Liver (tissue), 8 donors: ENCODE measurements at regions not wholly inside any gene's neighbourhood (a gene's known extent, or its start where the extent isn't known, plus 50 kb on each side); places are given as distances from the start of the nearest gene placed in this dataset.

Source experiments
- DNase-seq: peaks from one replicate; pipeline ENCODE4 v3.0.0-alpha.2; 2017; ENCODE audit warnings: low spot score
- H3K27ac ChIP-seq, 2 donors: one replicate each; pipeline ENCODE4 v1.7.0; 2013; ENCODE audit warnings: inconsistent platforms in 2 of 2, low read length in 2 of 2, control low read depth in 1 of 2, low read depth in 1 of 2, mild to moderate bottlenecking in 1 of 2
- H3K27me3 ChIP-seq, 4 donors: one replicate each; pipeline versions ENCODE4 v1.6.1 to v1.7.0; 2013; ENCODE audit warnings: low read length in 3 of 4, inconsistent platforms in 1 of 4, mild to moderate bottlenecking in 1 of 4, moderate library complexity in 1 of 4; ENCODE audit not compliant: control insufficient read depth in 4 of 4, insufficient read depth in 4 of 4
- H3K36me3 ChIP-seq, 4 donors: one replicate each; pipeline versions ENCODE4 v1.6.1 to v1.7.0; 2013; ENCODE audit warnings: low read length in 3 of 4, mild to moderate bottlenecking in 3 of 4, low read depth in 1 of 4, moderate library complexity in 1 of 4; ENCODE audit not compliant: control insufficient read depth in 4 of 4, insufficient read depth in 3 of 4
- H3K4me1 ChIP-seq, 4 donors: one replicate each; pipeline versions ENCODE4 v1.6.1 to v1.7.0; 2013; ENCODE audit warnings: low read length in 3 of 4, mild to moderate bottlenecking in 3 of 4, moderate library complexity in 1 of 4; ENCODE audit not compliant: control insufficient read depth in 4 of 4, insufficient read depth in 4 of 4
- H3K4me3 ChIP-seq, 3 donors: one replicate each; pipeline versions ENCODE4 v1.6.1 to v1.7.0; 2013; ENCODE audit warnings: low read length in 3 of 3, control low read depth in 1 of 3, low read depth in 1 of 3, mild to moderate bottlenecking in 1 of 3
- H3K9ac ChIP-seq, 2 donors: one replicate each; pipeline ENCODE4 v1.7.0; 2013; ENCODE audit warnings: low read length in 2 of 2, mild to moderate bottlenecking in 2 of 2, moderate library complexity in 2 of 2, control low read depth in 1 of 2, low read depth in 1 of 2
- H3K9me3 ChIP-seq, 4 donors: one replicate each; pipeline versions ENCODE4 v1.6.1 to v1.7.0; 2013; ENCODE audit warnings: low read length in 3 of 4; ENCODE audit not compliant: control insufficient read depth in 4 of 4
- EGR1 ChIP-seq, 2 donors: IDR thresholded peaks; 2 replicates each; pipeline ENCODE4 v1.6.1; 2016 to 2018; ENCODE audit warnings: antibody characterized with exemption in 2 of 2, low read depth in 2 of 2
- FOXA1 ChIP-seq: IDR thresholded peaks from 2 replicates; pipeline ENCODE4 v1.6.1; 2016; ENCODE audit warnings: antibody characterized with exemption
- FOXA2 ChIP-seq: IDR thresholded peaks from 2 replicates; pipeline ENCODE4 v1.6.1; 2016; ENCODE audit warnings: antibody characterized with exemption
- GABPA ChIP-seq, 2 donors: IDR thresholded peaks in 1 of 2; conservative IDR thresholded peaks in 1 of 2; 2 replicates each; pipeline ENCODE4 v1.6.1; 2016; ENCODE audit warnings: antibody characterized with exemption in 2 of 2, mild to moderate bottlenecking in 1 of 2, moderate library complexity in 1 of 2
- HNF4A ChIP-seq, 2 donors: conservative IDR thresholded peaks; 2 replicates each; pipeline ENCODE4 v1.6.1; 2016; ENCODE audit warnings: antibody characterized with exemption in 2 of 2, mild to moderate bottlenecking in 2 of 2
- JUND ChIP-seq, 2 donors: IDR thresholded peaks; 2 replicates each; pipeline ENCODE4 v1.6.1; 2016; ENCODE audit warnings: antibody characterized with exemption in 2 of 2
- NR2F2 ChIP-seq: IDR thresholded peaks from 2 replicates; pipeline ENCODE4 v1.6.1; 2016; ENCODE audit warnings: antibody characterized with exemption
- RXRA ChIP-seq, 2 donors: IDR thresholded peaks; 2 replicates each; pipeline ENCODE4 v1.6.1; 2017 to 2018; ENCODE audit warnings: antibody characterized with exemption in 2 of 2, mild to moderate bottlenecking in 1 of 2
- YY1 ChIP-seq: IDR thresholded peaks from 2 replicates; pipeline ENCODE4 v1.6.1; 2016; ENCODE audit warnings: antibody characterized with exemption, mild to moderate bottlenecking
- ZBTB33 ChIP-seq: IDR thresholded peaks from 2 replicates; pipeline ENCODE4 v1.6.1; 2016; ENCODE audit warnings: antibody characterized with exemption
- WGBS: extraction: QIAGEN DNeasy Blood & Tissue Kit; methylation state at CpG from one replicate; pipeline ENCODE4 v1.1.7; 2013; 5-methylcytosine and 5-hydroxymethylcytosine counted together
- TF ChIP-seq, protein P1 (sequence below): IDR thresholded peaks from 2 replicates; pipeline ENCODE4 v1.6.1; 2016; ENCODE audit warnings: antibody characterized with exemption
- TF ChIP-seq, protein P2 (sequence below): fragments of 150-350 bp; IDR thresholded peaks from 2 replicates; pipeline ENCODE4 v1.5.1; 2017; ENCODE audit warnings: improper control_type of control experiment, low read depth, low read length; ENCODE audit not compliant: missing input control
- donor health status: healthy.
- donor health status: healthy.
- donor health status: healthy.
- donor health status: healthy.
- donor health status: healthy.

- Histone ChIP-seq H3K27me3 (no peaks in the 10 kb centered on the region), H3K36me3 (no peaks in the 10 kb centered on the region), H3K4me3 (no peak overlapping the region), H3K4me1 (no peaks in the 10 kb centered on the region), H3K27ac (no peak overlapping the region), H3K9ac (no peak overlapping the region), H3K9me3 (no peaks in the 10 kb centered on the region)
- TF ChIP-seq ZBTB33 (no peak), JUND (IDR thresholded peaks at IDR 0.05) (no peak), GABPA (IDR thresholded peaks at IDR 0.05 in 1 of 2, conservative IDR thresholded peaks at IDR 0.05 in 1 of 2) (no peak), YY1 (no peak), HNF4A (conservative IDR thresholded peaks at IDR 0.05) (no peak), FOXA1 (no peak), FOXA2 (no peak), NR2F2 (no peak), RXRA (IDR thresholded peaks at IDR 0.05) (no peak), EGR1 (IDR thresholded peaks at IDR 0.05; ENCODE audit: low read depth in 2 of 2) (no peak)
- TF ChIP-seq, protein P1, sequence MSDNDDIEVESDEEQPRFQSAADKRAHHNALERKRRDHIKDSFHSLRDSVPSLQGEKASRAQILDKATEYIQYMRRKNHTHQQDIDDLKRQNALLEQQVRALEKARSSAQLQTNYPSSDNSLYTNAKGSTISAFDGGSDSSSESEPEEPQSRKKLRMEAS = no peak
- TF ChIP-seq, protein P2, sequence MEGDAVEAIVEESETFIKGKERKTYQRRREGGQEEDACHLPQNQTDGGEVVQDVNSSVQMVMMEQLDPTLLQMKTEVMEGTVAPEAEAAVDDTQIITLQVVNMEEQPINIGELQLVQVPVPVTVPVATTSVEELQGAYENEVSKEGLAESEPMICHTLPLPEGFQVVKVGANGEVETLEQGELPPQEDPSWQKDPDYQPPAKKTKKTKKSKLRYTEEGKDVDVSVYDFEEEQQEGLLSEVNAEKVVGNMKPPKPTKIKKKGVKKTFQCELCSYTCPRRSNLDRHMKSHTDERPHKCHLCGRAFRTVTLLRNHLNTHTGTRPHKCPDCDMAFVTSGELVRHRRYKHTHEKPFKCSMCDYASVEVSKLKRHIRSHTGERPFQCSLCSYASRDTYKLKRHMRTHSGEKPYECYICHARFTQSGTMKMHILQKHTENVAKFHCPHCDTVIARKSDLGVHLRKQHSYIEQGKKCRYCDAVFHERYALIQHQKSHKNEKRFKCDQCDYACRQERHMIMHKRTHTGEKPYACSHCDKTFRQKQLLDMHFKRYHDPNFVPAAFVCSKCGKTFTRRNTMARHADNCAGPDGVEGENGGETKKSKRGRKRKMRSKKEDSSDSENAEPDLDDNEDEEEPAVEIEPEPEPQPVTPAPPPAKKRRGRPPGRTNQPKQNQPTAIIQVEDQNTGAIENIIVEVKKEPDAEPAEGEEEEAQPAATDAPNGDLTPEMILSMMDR = no peak
- 85% methylated on average over 3 of the region's 3 CpGs for WGBS
- DNase-seq = no peak
Measured at GRCh38 chr7:19589446-19589845, 119.4 kb downstream of the POLR1F start.

GRCh38 chr7:19587291-19587690, 121.5 kb downstream of the POLR1F start:
- Histone ChIP-seq H3K36me3 (no peaks in the 10 kb centered on the region), H3K9ac (no peak overlapping the region), H3K9me3 (no peaks in the 10 kb centered on the region), H3K4me3 (no peak overlapping the region), H3K27me3 (no peaks in the 10 kb centered on the region), H3K27ac (no peak overlapping the region), H3K4me1 (no peaks in the 10 kb centered on the region)
- 34% methylated on average over 2 of the region's 2 CpGs for WGBS
- no peak for TF ChIP-seq NR2F2
- no peak for TF ChIP-seq EGR1 (IDR thresholded peaks at IDR 0.05; ENCODE audit: low read depth in 2 of 2)
- DNase-seq = no peak

DNA sequence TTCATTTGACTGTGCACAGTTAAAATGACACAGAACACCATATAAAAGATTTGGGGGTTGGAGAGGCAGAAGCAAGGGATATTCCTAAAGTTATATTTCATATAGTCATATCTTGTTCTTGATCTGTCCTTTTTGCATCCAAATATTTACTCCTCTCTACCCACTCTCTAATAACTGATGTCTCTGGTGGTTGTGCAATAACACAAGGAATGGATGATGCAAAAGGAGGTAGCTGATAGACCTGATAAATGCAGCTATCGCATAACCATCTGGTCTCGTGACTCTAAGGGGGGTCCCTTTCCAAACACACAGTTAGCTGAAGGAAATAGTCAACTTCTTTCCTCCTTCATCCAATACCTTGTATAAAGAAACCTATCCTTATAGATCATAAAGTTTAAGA, 123.1 kb downstream of the POLR1F start:
- no peak overlapping the region for H3K4me3 ChIP-seq
- H3K9ac ChIP-seq = no peak overlapping the region
- H3K4me1 ChIP-seq = no peaks in the 10 kb centered on the region
- DNase-seq = no peak
- TF ChIP-seq FOXA1 = no peak
- TF ChIP-seq, protein P2 = no peak
- no peaks in the 10 kb centered on the region for H3K36me3 ChIP-seq
- 63% methylated on average over 2 of the region's 2 CpGs for WGBS
- no peaks in the 10 kb centered on the region for H3K27me3 ChIP-seq
- no peak overlapping the region for H3K27ac ChIP-seq
- H3K9me3 ChIP-seq = no peaks in the 10 kb centered on the region
